ENCODE measurements at regions not wholly inside any gene's neighbourhood (a gene's known extent, or its start where the extent isn't known, plus 50 kb on each side); places are given as distances from the start of the nearest gene placed in this dataset.

- TF ChIP-seq POLR2A (IDR thresholded peaks at IDR 0.05; ENCODE audit: low read depth, low read length) (no peak), CTCF (conservative IDR thresholded peaks at IDR 0.05; ENCODE audit: low read depth, low read length) (no peak), RCOR1 (IDR thresholded peaks at IDR 0.05; ENCODE audit: insufficient replicate concordance, low read length) (no peak), MXI1 (IDR thresholded peaks at IDR 0.05; ENCODE audit: borderline replicate concordance, low read depth, low read length) (no peak), CEBPB (IDR thresholded peaks at IDR 0.05; ENCODE audit: low read depth, low read length) (no peak), RAD21 (IDR thresholded peaks at IDR 0.05; ENCODE audit: low read length) (no peak), MAFK (IDR thresholded peaks at IDR 0.05; ENCODE audit: low read depth, low read length) (no peak), SMC3 (IDR thresholded peaks at IDR 0.05; ENCODE audit: low read depth, low read length) (no peak)
- TF ChIP-seq, protein P1, sequence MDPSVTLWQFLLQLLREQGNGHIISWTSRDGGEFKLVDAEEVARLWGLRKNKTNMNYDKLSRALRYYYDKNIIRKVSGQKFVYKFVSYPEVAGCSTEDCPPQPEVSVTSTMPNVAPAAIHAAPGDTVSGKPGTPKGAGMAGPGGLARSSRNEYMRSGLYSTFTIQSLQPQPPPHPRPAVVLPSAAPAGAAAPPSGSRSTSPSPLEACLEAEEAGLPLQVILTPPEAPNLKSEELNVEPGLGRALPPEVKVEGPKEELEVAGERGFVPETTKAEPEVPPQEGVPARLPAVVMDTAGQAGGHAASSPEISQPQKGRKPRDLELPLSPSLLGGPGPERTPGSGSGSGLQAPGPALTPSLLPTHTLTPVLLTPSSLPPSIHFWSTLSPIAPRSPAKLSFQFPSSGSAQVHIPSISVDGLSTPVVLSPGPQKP (IDR thresholded peaks at IDR 0.05; ENCODE audit: borderline replicate concordance, low read depth, low read length), result no peak
- TF ChIP-seq, protein P2, sequence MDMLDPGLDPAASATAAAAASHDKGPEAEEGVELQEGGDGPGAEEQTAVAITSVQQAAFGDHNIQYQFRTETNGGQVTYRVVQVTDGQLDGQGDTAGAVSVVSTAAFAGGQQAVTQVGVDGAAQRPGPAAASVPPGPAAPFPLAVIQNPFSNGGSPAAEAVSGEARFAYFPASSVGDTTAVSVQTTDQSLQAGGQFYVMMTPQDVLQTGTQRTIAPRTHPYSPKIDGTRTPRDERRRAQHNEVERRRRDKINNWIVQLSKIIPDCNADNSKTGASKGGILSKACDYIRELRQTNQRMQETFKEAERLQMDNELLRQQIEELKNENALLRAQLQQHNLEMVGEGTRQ (IDR thresholded peaks at IDR 0.05; ENCODE audit: low read depth, low read length), result no peak
Measured at GRCh38 chr12:22932431-22932830, 307.5 kb downstream of the ETNK1 start.
